HUES64 (cell line): ENCODE measurements at regions not wholly inside any gene's neighbourhood (a gene's known extent, or its start where the extent isn't known, plus 50 kb on each side); places are given as distances from the start of the nearest gene placed in this dataset.

Experiments
- H3K27ac ChIP-seq: 2 replicates; pipeline ENCODE4 v1.7.0; 2013; ENCODE audit warnings: low read depth, low read length, inconsistent platforms
- H3K27me3 ChIP-seq: 2 replicates; pipeline ENCODE4 v1.6.1; 2013; ENCODE audit warnings: mild to moderate bottlenecking, low read length; ENCODE audit not compliant: insufficient read depth
- H3K36me3 ChIP-seq: 2 replicates; pipeline ENCODE4 v1.6.1; 2013; ENCODE audit warnings: mild to moderate bottlenecking, low read length; ENCODE audit not compliant: insufficient read depth
- H3K4me1 ChIP-seq: 2 replicates; pipeline ENCODE4 v1.6.1; 2013; ENCODE audit warnings: mild to moderate bottlenecking, low read length, moderate library complexity; ENCODE audit not compliant: insufficient read depth
- H3K4me3 ChIP-seq: 2 replicates; pipeline ENCODE4 v1.5.1; 2013; ENCODE audit warnings: mild to moderate bottlenecking, low read length, moderate library complexity
- H3K9ac ChIP-seq: 2 replicates; pipeline ENCODE4 v1.6.1; 2013; ENCODE audit warnings: mild to moderate bottlenecking, low read depth, low read length
- H3K9me3 ChIP-seq: 2 replicates; pipeline ENCODE4 v1.6.1; 2013; ENCODE audit warnings: low read depth, low read length; ENCODE audit not compliant: insufficient read depth
- WGBS: fragments of 150-250, 120-280 bp; methylation state at CpG from one replicate; pipeline ENCODE4 v1.1.7; 2013; ENCODE audit warnings: missing lambda C conversion rate; 5-methylcytosine and 5-hydroxymethylcytosine counted together

GRCh38 chr6:137415127-137415833, 78.9 kb downstream of the OLIG3 start:
- H3K9me3 ChIP-seq: no peaks in the 10 kb centered on the region
- H3K36me3 ChIP-seq: no peaks in the 10 kb centered on the region
- peaks cover 37% of the 10 kb centered on the region for H3K4me1 ChIP-seq
- peak overlapping the region; percentile 62 for H3K4me3 ChIP-seq
- H3K27me3 ChIP-seq: peaks cover 14% of the 10 kb centered on the region; the same call in 1 of the 2 replicates
- peak overlapping the region; percentile 56; the same call in 1 of the 2 replicates for H3K27ac ChIP-seq
- H3K9ac ChIP-seq: peak overlapping the region; percentile 56
- WGBS: 17% methylated on average over 25 of the region's 25 CpGs

GRCh38 chr6:137414599-137414998, 79.6 kb downstream of the OLIG3 start:
- Histone ChIP-seq H3K9ac (no peak overlapping the region), H3K4me1 (peaks cover 37% of the 10 kb centered on the region), H3K4me3 (peak overlapping the region; percentile 62), H3K9me3 (no peaks in the 10 kb centered on the region), H3K27me3 (peaks cover 14% of the 10 kb centered on the region; the same call in 1 of the 2 replicates), H3K36me3 (no peaks in the 10 kb centered on the region), H3K27ac (no peak overlapping the region)
- 58% methylated on average over 7 of the region's 7 CpGs for WGBS

- no peak overlapping the region for H3K4me3 ChIP-seq
- H3K9ac ChIP-seq: no peak overlapping the region
- peaks cover 14% of the 10 kb centered on the region; the same call in 1 of the 2 replicates for H3K27me3 ChIP-seq
- 59% methylated on average over 3 of the region's 3 CpGs for WGBS
- peaks cover 37% of the 10 kb centered on the region for H3K4me1 ChIP-seq
- H3K9me3 ChIP-seq: no peaks in the 10 kb centered on the region
- H3K27ac ChIP-seq: no peak overlapping the region
- H3K36me3 ChIP-seq: no peaks in the 10 kb centered on the region
These were observed 80.7 kb downstream of the OLIG3 start for GRCh38 chr6:137413482-137413881.

GRCh38 chr6:137412562-137412961, 81.6 kb downstream of the OLIG3 start:
- Histone ChIP-seq H3K27me3 (peaks cover 12% of the 10 kb centered on the region; the same call in 1 of the 2 replicates), H3K27ac (no peak overlapping the region), H3K9ac (no peak overlapping the region), H3K4me1 (peaks cover 37% of the 10 kb centered on the region), H3K4me3 (no peak overlapping the region), H3K36me3 (no peaks in the 10 kb centered on the region), H3K9me3 (no peaks in the 10 kb centered on the region)
- WGBS: 84% methylated on average over 4 of the region's 4 CpGs

- Histone ChIP-seq H3K9ac (no peak overlapping the region), H3K9me3 (no peaks in the 10 kb centered on the region), H3K27ac (no peak overlapping the region), H3K4me1 (peaks cover 8% of the 10 kb centered on the region), H3K27me3 (peaks cover 5% of the 10 kb centered on the region; the same call in 1 of the 2 replicates), H3K4me3 (no peak overlapping the region), H3K36me3 (no peaks in the 10 kb centered on the region)
- WGBS: 96% methylated on average over 2 of the region's 2 CpGs
These were observed 84.9 kb downstream of the OLIG3 start for GRCh38 chr6:137409266-137409777.

GRCh38 chr6:137407816-137408215, 86.4 kb downstream of the OLIG3 start:
- H3K27ac ChIP-seq: no peak overlapping the region
- no peak overlapping the region for H3K4me3 ChIP-seq
- H3K36me3 ChIP-seq: no peaks in the 10 kb centered on the region
- no peaks in the 10 kb centered on the region for H3K27me3 ChIP-seq
- no peaks in the 10 kb centered on the region for H3K9me3 ChIP-seq
- 93% methylated on average over 1 of the region's 1 CpG for WGBS
- no peak overlapping the region for H3K9ac ChIP-seq
- H3K4me1 ChIP-seq: no peaks in the 10 kb centered on the region

- no peak overlapping the region for H3K27ac ChIP-seq
- no peaks in the 10 kb centered on the region for H3K4me1 ChIP-seq
- no peak overlapping the region for H3K9ac ChIP-seq
- H3K27me3 ChIP-seq: no peaks in the 10 kb centered on the region
- no peaks in the 10 kb centered on the region for H3K36me3 ChIP-seq
- no peak overlapping the region for H3K4me3 ChIP-seq
- no peaks in the 10 kb centered on the region for H3K9me3 ChIP-seq
These were observed 88.4 kb downstream of the OLIG3 start for GRCh38 chr6:137405806-137406205.

GRCh38 chr6:137403855-137404254, 90.3 kb downstream of the OLIG3 start:
- H3K4me3 ChIP-seq: no peak overlapping the region
- 90% methylated on average over 2 of the region's 2 CpGs for WGBS
- no peaks in the 10 kb centered on the region for H3K36me3 ChIP-seq
- H3K4me1 ChIP-seq: no peaks in the 10 kb centered on the region
- H3K27ac ChIP-seq: no peak overlapping the region
- H3K27me3 ChIP-seq: no peaks in the 10 kb centered on the region
- H3K9ac ChIP-seq: no peak overlapping the region
- H3K9me3 ChIP-seq: no peaks in the 10 kb centered on the region

GRCh38 chr6:137403443-137403842, 90.8 kb downstream of the OLIG3 start:
- WGBS: 93% methylated on average over 6 of the region's 6 CpGs

GRCh38 chr6:137402143-137402680, 92.0 kb downstream of the OLIG3 start:
- 100% methylated on average over 2 of the region's 2 CpGs for WGBS
- Histone ChIP-seq H3K9me3 (no peaks in the 10 kb centered on the region), H3K4me3 (no peak overlapping the region), H3K4me1 (no peaks in the 10 kb centered on the region), H3K27me3 (no peaks in the 10 kb centered on the region), H3K36me3 (no peaks in the 10 kb centered on the region), H3K27ac (no peak overlapping the region), H3K9ac (no peak overlapping the region)

More at GRCh38 chr6:137403443-137403842, 90.8 kb downstream of the OLIG3 start:
- Histone ChIP-seq H3K4me3 (no peak overlapping the region), H3K36me3 (no peaks in the 10 kb centered on the region), H3K9me3 (no peaks in the 10 kb centered on the region), H3K27ac (no peak overlapping the region), H3K27me3 (no peaks in the 10 kb centered on the region), H3K9ac (no peak overlapping the region), H3K4me1 (no peaks in the 10 kb centered on the region)

GRCh38 chr6:137401088-137401487, 93.1 kb downstream of the OLIG3 start:
- WGBS: 93% methylated on average over 4 of the region's 4 CpGs
- no peak overlapping the region for H3K27ac ChIP-seq

More at GRCh38 chr6:137401088-137401487, 93.1 kb downstream of the OLIG3 start:
- Histone ChIP-seq H3K27me3 (no peaks in the 10 kb centered on the region), H3K4me3 (no peak overlapping the region), H3K36me3 (no peaks in the 10 kb centered on the region), H3K4me1 (no peaks in the 10 kb centered on the region), H3K9ac (no peak overlapping the region), H3K9me3 (no peaks in the 10 kb centered on the region)
